PC-3 (cell line): ENCODE measurements at regions not wholly inside any gene's neighbourhood (a gene's known extent, or its start where the extent isn't known, plus 50 kb on each side); places are given as distances from the start of the nearest gene placed in this dataset.

Experiments
- ATAC-seq: fragments of 200-7000 bp; cut with Tn5 transposase; 2 replicates; pipeline ENCODE4 v1.9.1; 2020; ENCODE audit warnings: mild to moderate bottlenecking, moderate library complexity
- BruUV-seq: library from RNA; stranded (reverse); fragments of 400-500 nt; replicated peaks from 2 replicates; lab custom pipeline; 2021; lab: Mats Ljungman, UMichigan
- CTCF ChIA-PET: fragments of 300-600 bp; sonication (Branson Sonifier 250); formaldehyde crosslinking; loops from one replicate; lab custom pipeline; 2022; ENCODE audit warnings: antibody characterized with exemption; lab: Charles Lee
- POLR2A ChIA-PET: fragments of 300-600 bp; sonication (Branson Sonifier 250); formaldehyde crosslinking; loops from one replicate; lab custom pipeline; 2022; ENCODE audit warnings: antibody characterized with exemption; ENCODE audit not compliant: unreplicated experiment; lab: Charles Lee
- DNase-seq: peaks from one replicate; pipeline ENCODE4 v3.0.0-alpha.2; 2015
- H2AFZ ChIP-seq: fragments of 300-600 bp; sonication (generic); 2 replicates; pipeline ENCODE4 v1.6.0; 2016; ENCODE audit warnings: antibody characterized with exemption, low read length
- H3F3A ChIP-seq: fragments of 300-600 bp; sonication (generic); one replicate; pipeline ENCODE4 v1.6.0; 2017; ENCODE audit warnings: antibody characterized with exemption, low read length, control low read depth, mild to moderate bottlenecking; ENCODE audit not compliant: unreplicated experiment
- H3K27ac ChIP-seq: fragments of 300-600 bp; sonication (generic); 2 replicates; pipeline ENCODE4 v1.5.1; 2016; ENCODE audit warnings: mild to moderate bottlenecking, low read length
- H3K27me3 ChIP-seq: fragments of 300-600 bp; sonication (generic); 2 replicates; pipeline ENCODE4 v1.6.1; 2016; ENCODE audit warnings: low read length, mixed read lengths
- H3K36me3 ChIP-seq: fragments of 300-600 bp; sonication (generic); 2 replicates; pipeline ENCODE4 v1.6.1; 2016; ENCODE audit warnings: low read depth, mixed run types, low read length, mixed read lengths
- H3K4me1 ChIP-seq: fragments of 300-600 bp; sonication (generic); 2 replicates; pipeline ENCODE4 v1.5.1; 2016; ENCODE audit warnings: low read length; ENCODE audit not compliant: insufficient read depth
- H3K4me2 ChIP-seq: fragments of 300-600 bp; sonication (generic); 2 replicates; pipeline ENCODE4 v1.6.0; 2016; ENCODE audit warnings: low read length
- H3K4me3 ChIP-seq: fragments of 300-600 bp; sonication (generic); 2 replicates; pipeline ENCODE4 v1.5.1; 2016; ENCODE audit warnings: mild to moderate bottlenecking, low read length, mixed read lengths
- H3K79me2 ChIP-seq: fragments of 300-600 bp; sonication (generic); 2 replicates; pipeline ENCODE4 v1.6.1; 2017; ENCODE audit warnings: low read length, mixed read lengths
- H3K9ac ChIP-seq: fragments of 300-600 bp; sonication (generic); 2 replicates; pipeline ENCODE4 v1.6.0; 2016; ENCODE audit warnings: mild to moderate bottlenecking, low read length
- H3K9me2 ChIP-seq: fragments of 300-600 bp; sonication (generic); replicated peaks from 2 replicates; pipeline ENCODE4 v1.6.1; 2016; ENCODE audit warnings: mixed run types, low read length, mixed read lengths
- H3K9me3 ChIP-seq: fragments of 300-600 bp; sonication (generic); 2 replicates; pipeline ENCODE4 v1.6.1; 2016; ENCODE audit warnings: low read length, mixed read lengths
- H4K20me1 ChIP-seq: fragments of 300-600 bp; sonication (generic); 2 replicates; pipeline ENCODE4 v1.6.1; 2016; ENCODE audit warnings: low read length, mixed read lengths
- CTCF ChIP-seq: fragments of 300-600 bp; sonication (generic); conservative IDR thresholded peaks from 2 replicates; pipeline ENCODE4 v1.5.1; 2017; ENCODE audit warnings: antibody characterized with exemption, low read depth, mild to moderate bottlenecking, low read length
- EZH2 ChIP-seq: fragments of 300-600 bp; sonication (generic); IDR thresholded peaks from one replicate; pipeline ENCODE4 v1.6.1; 2017; ENCODE audit warnings: antibody characterized with exemption, mild to moderate bottlenecking, low read length; ENCODE audit not compliant: unreplicated experiment
- EZH2phosphoT487 ChIP-seq: fragments of 300-600 bp; sonication (generic); IDR thresholded peaks from 2 replicates; pipeline ENCODE4 v1.6.1; 2018; ENCODE audit warnings: mild to moderate bottlenecking, antibody characterized with exemption, low read length, borderline replicate concordance
- intact Hi-C: fragments of 100-400 bp; cut with micrococcal nuclease; formaldehyde crosslinking; loops from 2 replicates; pipeline ENCODE4 v1.9.0; 2023

DNA sequence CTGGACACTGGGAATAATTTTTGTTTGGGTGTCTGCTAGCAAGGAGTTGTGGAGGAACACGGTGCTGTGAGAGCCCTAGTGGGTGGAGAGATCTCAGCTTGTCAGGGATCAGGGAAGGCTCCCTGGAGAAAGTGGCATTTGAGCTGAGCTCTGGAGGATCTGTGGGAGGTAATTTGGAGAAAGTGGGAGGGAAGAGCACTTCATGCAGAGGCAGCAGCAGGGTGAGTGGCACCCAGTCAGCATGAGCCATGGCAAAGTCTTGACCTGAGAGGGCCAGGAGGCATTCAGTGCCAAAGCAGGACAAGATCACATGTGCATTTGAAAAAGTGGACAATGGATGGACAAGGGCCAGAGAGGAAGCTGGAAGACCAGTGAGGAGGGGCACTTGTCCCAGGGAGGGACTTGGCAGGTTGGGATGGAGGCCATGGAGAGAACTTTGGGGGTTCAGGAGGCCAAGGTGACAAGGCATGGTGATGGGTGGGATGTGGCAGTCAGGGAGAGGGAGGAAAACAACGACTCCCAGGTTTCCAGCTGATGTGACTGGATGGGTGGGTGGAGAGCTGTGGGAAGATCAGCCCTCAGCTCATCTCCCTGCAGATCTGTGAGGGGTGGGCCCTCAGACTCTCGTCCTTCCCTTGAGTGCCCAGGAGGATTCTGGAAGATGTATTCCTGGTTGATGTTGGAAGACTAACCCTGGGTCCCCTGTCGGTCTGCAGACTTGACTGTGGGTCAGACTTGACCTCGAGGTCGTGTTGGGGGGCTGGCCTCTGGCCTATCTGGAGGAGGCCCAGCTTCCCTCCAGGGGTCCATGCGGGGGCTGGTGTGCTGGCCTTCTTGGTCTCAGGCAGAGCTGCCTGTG is 68.9 kb upstream of the PITX1 start:
- Histone ChIP-seq H3F3A (no peaks in the 10 kb centered on the region), H2AFZ (no peak overlapping the region), H3K4me2 (no peak overlapping the region), H3K4me1 (no peaks in the 10 kb centered on the region), H3K4me3 (no peak overlapping the region), H3K79me2 (no peaks in the 10 kb centered on the region), H3K27ac (no peak overlapping the region), H3K27me3 (no peaks in the 10 kb centered on the region), H3K9me3 (no peaks in the 10 kb centered on the region), H3K36me3 (no peaks in the 10 kb centered on the region), H4K20me1 (no peaks in the 10 kb centered on the region), H3K9ac (no peak overlapping the region), H3K9me2 (no peaks in the 10 kb centered on the region)
- ChIA-PET POLR2A (no interaction called here), CTCF (no interaction called here)
- ATAC-seq (no peak), DNase-seq (no peak)
- TF ChIP-seq CTCF (no peak), EZH2phosphoT487 (no peak), EZH2 (no peak)
- intact Hi-C loops = no loop called here
- no TSS peak for BruUV-seq

- Histone ChIP-seq H3K9ac (no peak overlapping the region), H3F3A (no peaks in the 10 kb centered on the region), H3K4me1 (no peaks in the 10 kb centered on the region), H3K27me3 (no peaks in the 10 kb centered on the region), H3K9me3 (no peaks in the 10 kb centered on the region), H3K9me2 (no peaks in the 10 kb centered on the region), H3K36me3 (no peaks in the 10 kb centered on the region), H3K4me2 (no peak overlapping the region), H3K4me3 (no peak overlapping the region), H3K79me2 (no peaks in the 10 kb centered on the region), H4K20me1 (no peaks in the 10 kb centered on the region), H3K27ac (no peak overlapping the region), H2AFZ (no peak overlapping the region)
- TF ChIP-seq CTCF = no peak
- no peak for TF ChIP-seq EZH2
- TF ChIP-seq EZH2phosphoT487 = no peak
- ChIA-PET CTCF (no interaction called here), POLR2A (no interaction called here)
- DNase-seq (no peak), ATAC-seq (no peak)
- no TSS peak for BruUV-seq
- intact Hi-C loops = no loop called here
Measured at GRCh38 chr5:135100431-135100830, 66.4 kb upstream of the PITX1 start.

DNA sequence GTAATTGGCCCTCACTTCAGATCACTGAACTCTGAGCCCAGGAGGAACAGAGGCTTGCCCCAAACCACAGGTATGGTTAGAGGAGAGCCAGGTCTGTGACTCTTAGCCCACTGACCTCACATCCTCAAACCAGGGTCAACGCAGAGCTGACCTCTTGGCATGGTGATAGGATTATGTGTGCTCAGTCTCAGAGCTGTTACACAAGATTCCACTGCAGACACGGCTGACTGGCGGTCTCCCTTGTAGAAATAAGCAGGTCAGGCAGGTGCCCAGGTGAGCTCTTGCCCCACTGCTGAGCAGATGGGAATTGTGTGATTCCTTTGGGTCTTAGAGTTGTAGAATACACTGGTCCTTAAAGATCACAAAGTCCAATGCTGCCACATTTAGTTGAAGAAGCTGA is 66.0 kb upstream of the PITX1 start:
- ATAC-seq = no peak
- Histone ChIP-seq H3K4me2 (no peak overlapping the region), H3K4me3 (no peak overlapping the region), H3K79me2 (no peaks in the 10 kb centered on the region), H3F3A (no peaks in the 10 kb centered on the region), H3K4me1 (no peaks in the 10 kb centered on the region), H3K9me3 (no peaks in the 10 kb centered on the region), H3K9me2 (no peaks in the 10 kb centered on the region), H3K27ac (no peak overlapping the region), H3K36me3 (no peaks in the 10 kb centered on the region), H4K20me1 (no peaks in the 10 kb centered on the region), H3K27me3 (no peaks in the 10 kb centered on the region), H2AFZ (no peak overlapping the region), H3K9ac (no peak overlapping the region)
- no peak for DNase-seq
- no TSS peak for BruUV-seq
- intact Hi-C loops = no loop called here
- CTCF ChIA-PET = no interaction called here
- POLR2A ChIA-PET = no interaction called here
- TF ChIP-seq EZH2phosphoT487 = no peak
- TF ChIP-seq EZH2 = no peak
- TF ChIP-seq CTCF = no peak
